HCT116 (cell line): ENCODE measurements at regions not wholly inside any gene's neighbourhood (a gene's known extent, or its start where the extent isn't known, plus 50 kb on each side); places are given as distances from the start of the nearest gene placed in this dataset.

Source experiments
- ATAC-seq: fragments of 200-7000 bp; cut with Tn5 transposase; 2 replicates; pipeline ENCODE4 v1.9.1; 2020; ENCODE audit warnings: mild to moderate bottlenecking, moderate library complexity
- BruUV-seq: library from RNA; stranded (reverse); fragments of 400-500 nt; replicated peaks from 2 replicates; lab custom pipeline; 2021; lab: Mats Ljungman, UMichigan
- CTCF ChIA-PET: fragments of 300-600 bp; sonication (Branson Sonifier 250); formaldehyde crosslinking; loops from one replicate; lab custom pipeline; 2021; ENCODE audit warnings: antibody characterized with exemption; lab: Charles Lee
- POLR2A ChIA-PET: fragments of 300-600, 350-600 bp; sonication (Branson Sonifier 250); formaldehyde crosslinking; loops from one replicate; lab custom pipeline; 2021; ENCODE audit warnings: antibody characterized with exemption; lab: Charles Lee
- RAD21 ChIA-PET, 2 experiments: fragments of 300-600 bp; sonication (Branson Sonifier 250); formaldehyde crosslinking; loops; one replicate each; lab custom pipeline; 2023; ENCODE audit warnings: low total read pairs in 2 of 2; ENCODE audit not compliant: uncharacterized antibody in 2 of 2, unreplicated experiment in 2 of 2, low non-redundant PET in 1 of 2; lab: Charles Lee
- DNase-seq: peaks from one replicate; pipeline ENCODE4 v3.0.0-alpha.2; 2010; ENCODE audit warnings: low read depth, low spot score
- H2AFZ ChIP-seq: fragments of 200-600 bp; shearing (Covaris generic), sonication (generic); 2 replicates; pipeline ENCODE4 v1.6.1; 2017; ENCODE audit warnings: low read depth, mixed run types, mixed read lengths, antibody characterized with exemption, low read length; ENCODE audit not compliant: poor library complexity, severe bottlenecking
- H3K27ac ChIP-seq: 2 replicates; pipeline ENCODE4 v1.5.1; 2012; ENCODE audit warnings: low read depth, low read length
- H3K27me3 ChIP-seq: fragments of 200-600 bp; sonication (generic); 2 replicates; pipeline ENCODE4 v1.6.1; 2016; ENCODE audit warnings: mixed run types, low read length, mixed read lengths; ENCODE audit not compliant: insufficient read depth
- H3K36me3 ChIP-seq, 2 experiments: fragments of 200-500 bp in 1 of 2; fragments of 200-600 bp in 1 of 2; sonication (Bioruptor generic) in 1 of 2; sonication (generic) in 1 of 2; 2 replicates each; pipeline versions ENCODE4 v1.5.1 to v1.6.1; 2014 to 2016; ENCODE audit warnings: low read length in 2 of 2, inconsistent platforms in 1 of 2, mixed read lengths in 1 of 2, mixed run types in 1 of 2; ENCODE audit not compliant: insufficient read depth in 2 of 2, control insufficient read depth in 1 of 2
- H3K4me1 ChIP-seq, 2 experiments: fragments of 200-600 bp in 1 of 2; sonication (generic) in 1 of 2; 2 replicates each; pipeline versions ENCODE4 v1.5.1 to v1.6.1; 2012 to 2017; ENCODE audit warnings: low read length in 2 of 2, inconsistent platforms in 1 of 2, mild to moderate bottlenecking in 1 of 2, mixed read lengths in 1 of 2, mixed run types in 1 of 2, moderate library complexity in 1 of 2; ENCODE audit not compliant: insufficient read depth in 2 of 2, control insufficient read depth in 1 of 2
- H3K4me2 ChIP-seq: fragments of 200-600 bp; sonication (generic); 2 replicates; pipeline ENCODE4 v1.6.1; 2017; ENCODE audit warnings: mixed run types, low read length, mixed read lengths
- H3K4me3 ChIP-seq, 2 experiments: fragments of 200-600 bp in 1 of 2; sonication (generic) in 1 of 2; replicated peaks in 1 of 2; 2 replicates each; pipeline ENCODE4 v1.5.1; 2011 to 2016; ENCODE audit warnings: low read length in 2 of 2, control low read depth in 1 of 2, low read depth in 1 of 2, mild to moderate bottlenecking in 1 of 2, mixed read lengths in 1 of 2, mixed run types in 1 of 2
- H3K79me2 ChIP-seq: fragments of 200-600 bp; sonication (generic); 2 replicates; pipeline ENCODE4 v1.6.1; 2017; ENCODE audit warnings: mild to moderate bottlenecking, mixed run types, low read length, moderate library complexity, mixed read lengths; ENCODE audit not compliant: insufficient read depth
- H3K9ac ChIP-seq: fragments of 200-600 bp; sonication (generic); 2 replicates; pipeline ENCODE4 v1.6.1; 2016; ENCODE audit warnings: low read length, mixed read lengths
- H3K9me2 ChIP-seq: fragments of 200-600 bp; sonication (generic), shearing (Covaris generic); 2 replicates; pipeline ENCODE4 v1.6.1; 2017; ENCODE audit warnings: mixed run types, mild to moderate bottlenecking, moderate library complexity; ENCODE audit not compliant: insufficient read depth
- H3K9me3 ChIP-seq, 2 experiments: fragments of 200-500 bp in 1 of 2; fragments of 200-600 bp in 1 of 2; sonication (Bioruptor generic) in 1 of 2; sonication (generic) in 1 of 2; 2 replicates each; pipeline ENCODE4 v1.6.1; 2014 to 2017; ENCODE audit warnings: low read length in 2 of 2, mixed read lengths in 2 of 2, inconsistent platforms in 1 of 2, low read depth in 1 of 2, mild to moderate bottlenecking in 1 of 2, mixed run types in 1 of 2, moderate library complexity in 1 of 2; ENCODE audit not compliant: control insufficient read depth in 1 of 2, insufficient read depth in 1 of 2
- H4K20me1 ChIP-seq: fragments of 200-600 bp; sonication (generic), shearing (Covaris generic); 2 replicates; pipeline ENCODE4 v1.6.1; 2017; ENCODE audit warnings: mixed run types, mild to moderate bottlenecking, moderate library complexity; ENCODE audit not compliant: insufficient read depth
- CBX3 ChIP-seq: IDR thresholded peaks from 2 replicates; pipeline ENCODE4 v1.6.1; 2012; ENCODE audit warnings: low read depth
- CEBPB ChIP-seq: IDR thresholded peaks from 2 replicates; pipeline ENCODE4 v1.6.1; 2012; ENCODE audit warnings: low read depth
- EGR1 ChIP-seq: IDR thresholded peaks from 2 replicates; pipeline ENCODE4 v1.6.1; 2012; ENCODE audit warnings: low read depth
- ELF1 ChIP-seq: IDR thresholded peaks from 2 replicates; pipeline ENCODE4 v1.6.1; 2012; ENCODE audit warnings: low read depth, borderline replicate concordance
- EZH2phosphoT487 ChIP-seq: fragments of 200-600 bp; IDR thresholded peaks from 2 replicates; pipeline ENCODE4 v1.6.1; 2018; ENCODE audit warnings: antibody characterized with exemption, borderline replicate concordance
- FOSL1 ChIP-seq: IDR thresholded peaks from 2 replicates; pipeline ENCODE4 v1.6.1; 2012; ENCODE audit warnings: low read depth
- POLR2AphosphoS5 ChIP-seq: IDR thresholded peaks from 2 replicates; pipeline ENCODE4 v1.6.1; 2011; ENCODE audit warnings: mild to moderate bottlenecking, low read depth, low read length, moderate library complexity
- YY1 ChIP-seq: IDR thresholded peaks from 2 replicates; pipeline ENCODE4 v1.6.1; 2011; ENCODE audit warnings: low read length, low read depth, moderate library complexity, mild to moderate bottlenecking; ENCODE audit not compliant: insufficient replicate concordance; ENCODE audit errors: extremely low read depth
- ZFX ChIP-seq: fragments of 450-650 bp; IDR thresholded peaks from 2 replicates; pipeline ENCODE4 v1.6.1; 2017
- intact Hi-C: fragments of 100-400 bp; cut with micrococcal nuclease; formaldehyde crosslinking; loops from 2 replicates; pipeline ENCODE4 v1.10.0; 2022
- TF ChIP-seq, protein P1 (sequence below): IDR thresholded peaks from 2 replicates; pipeline ENCODE4 v1.6.1; 2012
- TF ChIP-seq, protein P2 (sequence below): IDR thresholded peaks from 2 replicates; pipeline ENCODE4 v1.6.1; 2012; ENCODE audit warnings: low read depth

DNA sequence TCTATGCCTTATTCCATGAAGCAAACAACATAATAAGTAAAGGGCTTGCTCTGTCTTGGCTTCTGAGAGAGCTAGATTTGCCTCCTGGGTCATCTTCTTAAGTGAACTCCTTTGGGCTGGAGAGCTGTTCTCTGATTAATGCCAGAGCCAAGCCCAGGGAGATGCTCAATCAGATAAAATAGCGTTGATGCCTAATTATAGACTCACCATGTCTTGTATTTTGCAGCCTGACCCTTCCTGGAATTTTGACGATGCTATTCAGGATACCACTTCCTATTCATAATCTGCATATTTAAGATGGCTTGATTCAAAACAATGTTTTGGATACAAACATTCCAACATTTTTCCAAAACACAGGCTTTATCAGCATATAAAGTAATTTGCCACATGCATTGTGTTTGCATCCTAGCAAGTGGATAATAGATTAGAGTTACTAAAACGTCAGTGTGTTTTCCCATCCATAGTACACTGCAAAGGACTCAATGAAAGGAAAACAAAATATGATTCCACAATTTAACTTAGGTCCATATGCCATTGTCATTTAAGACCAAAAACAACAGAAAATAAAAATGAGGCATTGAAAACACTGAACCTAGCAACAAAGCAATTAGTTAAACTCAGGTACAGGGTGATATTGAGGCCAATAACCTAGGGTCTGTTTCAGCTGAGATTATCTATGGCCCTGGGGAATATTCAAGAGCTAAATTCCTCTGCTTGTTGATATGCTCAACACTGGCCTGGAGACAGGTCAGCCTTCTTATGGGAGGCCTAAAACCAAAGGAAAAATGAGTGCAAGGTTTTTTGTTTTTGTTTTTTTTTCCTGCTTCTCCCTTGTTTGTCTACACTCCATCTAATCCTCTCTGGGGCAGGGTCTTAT lies 184.2 kb upstream of the FOXN3 start:
- intact Hi-C loops: no loop called here
- TF ChIP-seq CEBPB (no peak), POLR2AphosphoS5 (no peak), EGR1 (no peak), FOSL1 (no peak), EZH2phosphoT487 (no peak), YY1 (no peak), CBX3 (no peak), ZFX (no peak), ELF1 (no peak)
- TF ChIP-seq, protein P1, sequence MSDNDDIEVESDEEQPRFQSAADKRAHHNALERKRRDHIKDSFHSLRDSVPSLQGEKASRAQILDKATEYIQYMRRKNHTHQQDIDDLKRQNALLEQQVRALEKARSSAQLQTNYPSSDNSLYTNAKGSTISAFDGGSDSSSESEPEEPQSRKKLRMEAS: no peak
- TF ChIP-seq, protein P2, sequence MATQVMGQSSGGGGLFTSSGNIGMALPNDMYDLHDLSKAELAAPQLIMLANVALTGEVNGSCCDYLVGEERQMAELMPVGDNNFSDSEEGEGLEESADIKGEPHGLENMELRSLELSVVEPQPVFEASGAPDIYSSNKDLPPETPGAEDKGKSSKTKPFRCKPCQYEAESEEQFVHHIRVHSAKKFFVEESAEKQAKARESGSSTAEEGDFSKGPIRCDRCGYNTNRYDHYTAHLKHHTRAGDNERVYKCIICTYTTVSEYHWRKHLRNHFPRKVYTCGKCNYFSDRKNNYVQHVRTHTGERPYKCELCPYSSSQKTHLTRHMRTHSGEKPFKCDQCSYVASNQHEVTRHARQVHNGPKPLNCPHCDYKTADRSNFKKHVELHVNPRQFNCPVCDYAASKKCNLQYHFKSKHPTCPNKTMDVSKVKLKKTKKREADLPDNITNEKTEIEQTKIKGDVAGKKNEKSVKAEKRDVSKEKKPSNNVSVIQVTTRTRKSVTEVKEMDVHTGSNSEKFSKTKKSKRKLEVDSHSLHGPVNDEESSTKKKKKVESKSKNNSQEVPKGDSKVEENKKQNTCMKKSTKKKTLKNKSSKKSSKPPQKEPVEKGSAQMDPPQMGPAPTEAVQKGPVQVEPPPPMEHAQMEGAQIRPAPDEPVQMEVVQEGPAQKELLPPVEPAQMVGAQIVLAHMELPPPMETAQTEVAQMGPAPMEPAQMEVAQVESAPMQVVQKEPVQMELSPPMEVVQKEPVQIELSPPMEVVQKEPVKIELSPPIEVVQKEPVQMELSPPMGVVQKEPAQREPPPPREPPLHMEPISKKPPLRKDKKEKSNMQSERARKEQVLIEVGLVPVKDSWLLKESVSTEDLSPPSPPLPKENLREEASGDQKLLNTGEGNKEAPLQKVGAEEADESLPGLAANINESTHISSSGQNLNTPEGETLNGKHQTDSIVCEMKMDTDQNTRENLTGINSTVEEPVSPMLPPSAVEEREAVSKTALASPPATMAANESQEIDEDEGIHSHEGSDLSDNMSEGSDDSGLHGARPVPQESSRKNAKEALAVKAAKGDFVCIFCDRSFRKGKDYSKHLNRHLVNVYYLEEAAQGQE: no peak
- no TSS peak for BruUV-seq
- no peaks in the 10 kb centered on the region for H4K20me1 ChIP-seq
- H3K9me3 ChIP-seq: peaks cover 3 to 20% of the 10 kb centered on the region in 2 experiments; a peak in 3 of 4 replicates
- H2AFZ ChIP-seq: no peak overlapping the region
- no peaks in the 10 kb centered on the region for H3K79me2 ChIP-seq
- no peak overlapping the region for H3K27ac ChIP-seq
- H3K4me2 ChIP-seq: no peak overlapping the region
- H3K9ac ChIP-seq: no peak overlapping the region
- H3K36me3 ChIP-seq: no peaks in the 10 kb centered on the region
- ATAC-seq: no peak
- no peaks in the 10 kb centered on the region for H3K4me1 ChIP-seq
- ChIA-PET POLR2A (no interaction called here), CTCF (no interaction called here), RAD21 (no interaction called here)
- no peaks in the 10 kb centered on the region for H3K27me3 ChIP-seq
- no peaks in the 10 kb centered on the region for H3K9me2 ChIP-seq
- DNase-seq: no peak
- H3K4me3 ChIP-seq: no peak overlapping the region
